ENCODE measurements at regions not wholly inside any gene's neighbourhood (a gene's known extent, or its start where the extent isn't known, plus 50 kb on each side); places are given as distances from the start of the nearest gene placed in this dataset.
A peak's percentile ranks its signal among the peaks of the same experiment; 100 is the strongest.

DNA sequence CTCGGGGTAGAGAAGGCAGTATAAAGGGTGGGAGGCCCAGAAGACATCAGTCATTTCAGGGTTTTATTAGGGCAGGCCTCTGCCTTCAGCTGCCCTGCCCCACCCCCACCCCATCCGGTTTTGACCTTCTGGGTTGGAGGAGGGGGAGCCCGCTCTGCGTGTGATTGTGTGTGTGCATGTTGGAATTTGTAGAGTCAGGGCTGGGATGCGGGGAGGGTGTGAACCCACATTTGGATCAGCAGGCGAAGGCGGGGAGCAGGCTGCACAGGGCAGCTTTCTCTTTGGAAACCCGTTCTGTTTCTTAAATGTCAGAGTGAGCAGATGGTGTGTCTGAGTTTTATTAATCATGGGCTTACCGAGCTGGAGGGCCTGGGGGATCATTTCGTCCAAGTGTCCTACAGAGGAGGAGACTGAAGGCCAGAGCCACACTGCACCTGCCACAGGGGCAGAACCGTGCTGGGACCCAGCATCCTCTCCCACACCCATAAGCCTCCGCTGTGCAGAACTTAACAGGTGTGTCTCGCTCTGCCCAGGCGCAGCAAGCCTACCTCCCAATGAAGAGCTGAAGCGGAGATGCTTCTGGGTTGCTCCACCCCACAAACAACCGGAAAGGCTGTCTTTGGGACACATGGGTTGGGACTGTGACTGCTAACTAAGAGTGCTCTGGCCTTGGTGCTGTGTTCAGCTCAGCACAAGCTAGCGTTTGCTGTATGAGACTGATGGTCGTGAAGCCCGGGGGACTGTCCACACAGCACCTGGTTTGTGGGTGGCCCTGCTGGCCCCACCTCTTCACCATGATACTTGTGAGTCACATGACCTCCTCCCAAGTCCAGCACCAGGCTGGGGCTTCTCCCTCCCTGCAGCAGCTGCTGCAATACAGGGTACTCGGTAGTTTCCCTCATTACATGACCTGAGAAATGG lies 70.9 kb upstream of the GSE1 start:
- no peak for DNase-seq (ENCODE audit: low spot score)

DNA sequence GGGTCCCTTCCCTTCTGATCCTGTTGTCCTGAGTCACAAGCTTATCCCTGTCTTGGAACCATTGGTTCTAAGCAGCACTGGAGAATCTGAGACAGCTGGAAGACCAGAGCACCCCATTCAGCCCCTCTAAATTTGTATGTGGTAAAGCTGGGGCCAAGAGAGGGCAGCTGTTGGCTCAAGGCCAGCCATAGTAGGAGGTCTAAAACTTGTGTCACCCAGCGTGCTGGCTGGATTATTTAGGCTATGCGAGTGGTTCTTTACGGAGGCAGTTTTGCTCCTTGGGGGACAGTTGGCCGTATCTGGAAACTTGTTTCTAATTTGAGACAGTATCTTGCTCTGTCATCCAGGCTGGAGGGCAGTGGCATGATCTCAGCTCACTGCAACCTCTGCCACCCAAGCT lies 69.6 kb upstream of the GSE1 start:
- DNase-seq (ENCODE audit: low spot score): no peak

DNA sequence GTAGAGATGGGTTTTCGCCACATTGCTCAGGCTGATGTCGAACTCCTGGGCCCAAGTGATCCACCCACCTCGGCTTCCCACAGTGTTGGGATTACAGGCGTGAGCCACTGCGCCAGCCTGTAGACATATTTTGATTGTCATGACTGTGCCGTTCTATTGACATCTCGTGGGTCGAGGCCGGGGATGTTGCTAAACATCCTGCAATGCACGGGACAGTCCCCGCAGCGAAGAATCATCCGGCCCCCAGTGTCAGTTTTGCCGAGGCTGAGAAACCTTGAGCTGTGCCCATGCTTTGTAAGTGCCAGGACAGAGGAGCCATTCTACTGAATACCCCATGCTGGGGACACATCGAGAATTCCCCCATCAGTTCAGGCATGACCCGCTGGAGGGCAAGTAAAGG lies 69.1 kb upstream of the GSE1 start:
- no peak for DNase-seq (ENCODE audit: low spot score)

DNA sequence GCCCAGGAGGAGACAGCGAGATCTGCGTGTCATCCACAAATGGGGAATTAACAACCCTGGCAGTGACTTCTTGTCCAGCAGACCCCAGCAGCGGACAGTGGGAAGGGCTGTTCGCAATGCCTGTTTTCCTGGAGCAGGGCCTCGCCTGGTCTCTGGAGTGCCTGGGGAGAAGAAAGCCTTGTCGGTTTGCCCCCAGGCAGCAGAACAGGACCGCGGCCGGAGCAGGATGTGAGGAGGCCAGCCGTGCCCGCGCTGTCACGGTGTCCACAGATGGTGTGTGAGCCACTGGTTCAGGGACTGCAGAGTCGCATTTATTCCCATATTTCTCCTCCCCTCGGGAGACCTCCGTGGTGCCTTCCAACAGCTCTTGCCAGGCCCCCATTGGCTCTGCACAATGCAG lies 68.5 kb upstream of the GSE1 start:
- no peak for DNase-seq (ENCODE audit: low spot score)

DNA sequence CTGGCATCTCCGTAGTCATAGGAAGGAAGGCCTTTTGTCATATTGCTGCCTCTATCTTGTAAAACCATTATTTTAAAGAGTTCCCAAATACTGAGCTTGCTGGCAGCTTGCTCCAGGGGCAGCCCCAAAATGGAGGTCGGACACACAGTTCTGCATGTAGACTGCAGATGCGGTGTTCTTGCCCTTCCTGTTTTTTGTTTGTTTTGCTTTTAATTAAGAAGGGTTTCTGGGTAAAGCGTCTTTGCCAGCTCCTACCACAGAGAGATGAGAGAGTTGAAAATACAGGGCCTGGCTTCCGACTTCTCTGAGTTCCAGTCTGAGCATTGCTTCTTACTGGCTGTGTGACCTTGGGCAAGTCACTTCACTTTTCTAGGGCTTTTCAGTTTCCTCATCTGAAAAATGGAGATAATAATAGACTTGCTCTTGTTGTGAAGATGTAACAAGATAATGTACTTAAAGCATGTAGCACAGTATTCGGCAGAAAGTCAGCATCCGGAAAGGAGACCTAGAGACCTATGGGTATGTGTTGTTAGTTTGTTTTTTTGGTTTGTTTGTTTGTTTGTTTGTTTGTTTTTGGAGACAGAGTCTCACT lies 67.8 kb upstream of the GSE1 start:
- DNase-seq (ENCODE audit: low spot score): no peak

DNA sequence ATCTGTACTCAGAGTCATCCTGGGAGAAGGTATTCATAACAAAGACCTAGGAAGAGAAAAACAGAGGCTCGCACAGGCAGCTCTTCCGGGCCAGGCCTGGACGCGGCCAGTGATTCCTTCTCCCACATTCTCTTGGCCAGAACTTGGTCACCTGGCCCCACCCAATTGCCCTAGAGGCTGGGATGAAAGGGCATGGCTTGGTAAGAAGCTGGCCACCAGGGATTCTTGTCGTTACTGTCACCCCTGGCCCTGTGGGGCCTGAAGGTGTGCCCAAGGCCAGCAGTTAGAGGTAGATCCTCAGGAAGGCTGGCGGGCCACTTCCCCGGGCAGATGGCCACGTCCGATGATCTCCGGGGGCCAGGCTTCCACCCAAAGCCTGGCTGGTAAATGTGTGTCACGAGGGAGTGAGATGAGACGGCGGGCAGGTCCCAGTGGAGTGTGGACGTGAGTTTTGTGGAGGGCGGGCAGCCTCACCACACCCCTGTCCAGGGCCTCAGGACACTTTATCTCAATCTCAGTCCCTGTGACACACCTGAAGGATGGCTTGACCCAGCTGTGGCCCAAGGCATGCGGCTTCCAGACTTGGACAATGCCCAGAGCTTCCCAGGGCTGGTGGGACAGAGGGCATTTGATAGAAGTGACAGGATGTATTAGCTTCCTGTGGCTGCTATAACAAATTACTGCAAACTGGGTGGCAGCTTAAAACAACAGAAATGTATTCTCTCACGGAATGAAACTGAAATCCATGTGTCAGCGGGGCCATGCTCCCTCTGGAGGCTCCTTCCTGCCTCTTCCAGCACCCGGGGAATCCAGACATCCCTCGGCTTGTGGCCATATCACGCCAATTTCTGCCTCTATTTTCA lies 66.3 kb upstream of the GSE1 start:
- no peak for DNase-seq (ENCODE audit: low spot score)

DNA sequence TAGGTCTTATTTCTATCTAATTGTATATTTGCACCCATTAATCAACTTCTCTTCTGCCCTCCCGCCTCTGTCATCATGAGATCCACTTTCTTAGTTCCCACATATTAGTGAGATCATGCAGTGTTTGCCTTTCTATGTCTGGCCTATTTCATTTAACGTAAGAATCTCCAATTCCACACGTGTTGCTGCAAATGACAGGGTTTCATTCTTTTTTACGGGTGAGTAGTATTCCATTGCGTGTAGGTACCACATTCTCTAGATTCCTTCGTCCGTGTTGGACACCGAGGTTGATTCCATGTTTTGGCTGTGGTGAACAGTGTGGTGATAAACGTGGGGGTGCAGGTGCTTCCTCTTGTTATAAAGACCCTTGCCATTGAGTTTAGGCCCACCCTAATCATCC lies 64.7 kb upstream of the GSE1 start:
- no peak for DNase-seq (ENCODE audit: low spot score)

DNA sequence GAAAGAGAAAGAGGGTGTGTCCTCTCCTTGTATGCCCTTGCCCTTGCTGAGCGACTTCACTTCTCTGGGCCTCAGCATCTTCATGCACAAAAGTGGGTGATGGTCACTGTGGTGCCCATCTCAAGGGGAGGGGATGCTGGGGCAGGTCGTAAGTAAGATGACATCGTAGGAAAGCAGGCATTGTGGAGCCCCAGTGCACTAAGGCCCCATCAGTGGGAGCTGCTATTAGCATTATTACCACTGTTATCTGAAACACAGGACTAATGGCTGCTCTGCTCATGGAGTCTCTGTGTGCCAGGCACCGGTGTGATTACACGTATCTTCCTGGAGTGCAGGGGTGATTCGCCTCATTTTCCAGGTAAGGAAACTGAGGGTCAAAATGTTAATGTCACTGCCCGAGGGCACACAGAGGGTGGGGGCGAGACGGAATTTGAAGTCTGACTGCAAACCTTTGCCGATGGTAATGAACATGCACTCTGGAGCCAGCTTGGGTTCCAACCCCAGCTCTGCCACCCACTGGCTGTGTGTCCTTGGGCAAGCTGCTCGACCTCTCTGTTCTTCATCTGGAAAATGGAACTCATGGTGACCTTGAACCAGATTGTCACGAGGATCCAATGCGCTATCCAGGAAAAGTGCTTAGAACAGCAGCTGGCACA lies 63.2 kb upstream of the GSE1 start:
- DNase-seq (ENCODE audit: low spot score): no peak

DNA sequence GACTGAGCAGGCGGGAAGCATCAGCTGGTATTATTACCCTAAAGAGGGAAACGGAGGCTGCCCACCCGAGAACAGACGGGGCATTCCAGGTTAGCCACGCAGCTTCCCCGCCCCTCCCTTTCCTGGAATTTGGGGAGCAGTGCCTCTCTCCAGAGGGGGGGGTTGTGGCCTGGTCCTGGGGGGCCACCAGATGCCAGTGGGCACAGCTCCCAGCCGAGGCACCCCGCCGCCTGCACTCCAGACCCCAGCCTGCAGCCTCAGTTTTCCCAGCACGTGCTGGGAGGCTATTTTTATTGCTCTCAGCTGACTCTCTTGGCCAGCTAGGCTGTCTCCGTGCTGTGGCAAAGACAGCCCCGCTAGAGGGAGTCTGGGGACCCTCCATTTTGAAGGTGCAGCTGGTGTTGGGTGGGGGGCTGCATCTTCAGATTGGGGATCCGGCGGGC lies 62.7 kb upstream of the GSE1 start:
- no peak for DNase-seq (ENCODE audit: low spot score)

DNA sequence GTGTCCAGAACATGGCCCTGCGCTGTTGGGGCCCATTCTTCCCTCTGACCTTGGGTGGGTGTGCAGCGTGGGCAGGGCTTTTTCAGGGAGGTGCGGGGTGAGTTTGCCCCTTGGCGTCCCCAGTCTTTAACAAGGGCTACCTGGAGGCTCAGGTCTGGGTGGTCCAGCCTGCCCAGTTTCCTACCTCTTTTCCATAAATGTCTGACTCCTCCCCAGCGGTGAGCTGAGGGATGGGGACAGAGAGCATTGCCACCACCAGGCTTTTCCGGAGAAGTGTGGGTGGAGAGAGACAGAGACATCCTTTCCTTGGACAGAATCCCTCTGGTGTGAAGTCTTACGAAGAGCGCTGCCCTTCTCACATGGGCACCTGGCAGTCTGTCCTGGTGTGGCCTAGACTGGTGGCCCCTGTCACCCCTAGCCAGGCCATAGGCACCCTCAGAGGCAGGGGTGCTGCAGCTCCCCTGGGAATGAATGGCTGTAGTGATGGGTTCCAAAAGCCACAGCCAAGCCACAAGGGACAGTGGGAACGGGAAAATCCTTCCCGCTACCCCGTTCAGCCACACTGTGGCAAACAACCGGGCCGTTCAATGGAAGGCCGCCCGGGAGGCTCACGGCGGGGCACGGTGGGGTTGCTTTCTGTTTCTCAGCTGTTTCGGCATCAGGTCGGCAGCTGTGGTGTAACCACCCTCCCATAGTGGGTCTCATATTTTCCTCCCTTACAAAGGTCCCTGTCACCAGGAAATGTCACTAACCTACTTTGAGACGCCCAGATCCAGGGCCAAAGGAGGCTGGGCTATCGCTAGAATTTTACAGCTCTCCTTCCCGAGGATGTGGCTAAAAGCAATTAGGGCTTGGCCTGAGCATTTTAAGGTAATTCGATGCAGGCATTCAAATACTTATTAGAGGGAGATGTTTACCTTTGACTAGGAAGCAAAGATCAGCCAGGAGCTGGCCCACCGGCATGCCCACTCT lies 61.9 kb upstream of the GSE1 start:
- DNase-seq (ENCODE audit: low spot score): no peak

DNA sequence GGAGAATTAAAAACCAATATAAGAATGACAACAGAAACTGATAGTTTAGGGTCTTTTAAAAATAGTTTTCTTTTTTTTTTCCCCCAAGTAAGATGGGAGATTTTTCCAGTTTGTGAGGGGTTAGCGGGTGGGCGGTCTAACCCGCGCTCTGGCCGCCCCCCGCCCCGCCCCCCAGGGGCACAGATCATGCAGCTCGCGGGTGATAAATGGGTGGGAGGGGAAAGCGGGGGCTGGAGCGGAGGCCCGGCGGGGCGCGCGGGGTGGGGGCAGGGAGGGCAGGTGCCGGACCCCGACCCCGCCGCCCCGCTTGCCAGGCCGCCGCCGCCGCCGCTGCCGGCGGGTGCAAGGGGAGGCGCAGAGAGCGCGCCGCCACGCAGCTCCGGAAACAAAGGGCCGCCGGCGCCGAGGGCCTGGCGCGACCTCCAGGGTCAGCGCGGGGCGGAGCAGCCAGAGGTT lies 60.1 kb upstream of the GSE1 start:
- DNase-seq (ENCODE audit: low spot score): no peak

DNA sequence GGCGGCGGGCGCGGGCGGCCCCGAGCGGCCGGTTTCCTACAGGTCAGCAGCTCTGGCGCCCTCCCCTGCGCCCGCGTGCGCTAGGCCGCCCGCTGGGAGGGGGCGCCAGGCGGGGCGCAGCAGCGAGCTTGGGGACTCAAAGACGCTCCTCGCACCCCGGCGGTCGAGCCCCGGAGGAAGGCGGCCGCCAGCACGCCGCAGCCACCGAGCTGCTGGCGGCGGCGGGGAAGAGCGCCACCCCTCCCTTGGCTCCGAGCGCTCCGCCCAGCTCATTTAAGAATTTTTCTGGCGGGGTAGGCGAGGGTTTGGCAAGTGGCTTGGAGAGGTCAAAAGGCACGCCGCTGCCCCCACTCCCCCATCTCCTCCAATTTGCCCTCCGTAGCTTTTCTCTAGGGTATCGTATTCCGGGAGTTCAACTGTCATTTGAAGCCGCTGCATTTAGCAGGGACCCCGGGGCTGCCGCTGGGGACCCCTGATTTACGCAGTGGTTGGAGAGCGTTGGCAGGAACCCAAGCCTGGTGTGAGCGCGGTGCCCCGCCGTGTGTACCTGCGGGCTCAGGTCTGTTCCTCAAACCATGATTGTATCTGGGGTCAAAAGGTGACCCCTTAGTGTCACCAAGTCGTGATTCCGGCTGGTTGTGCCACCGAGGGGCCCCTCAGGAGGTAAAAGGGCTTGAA lies 59.5 kb upstream of the GSE1 start:
- peak; percentile 84 for DNase-seq (ENCODE audit: low spot score)

DNA sequence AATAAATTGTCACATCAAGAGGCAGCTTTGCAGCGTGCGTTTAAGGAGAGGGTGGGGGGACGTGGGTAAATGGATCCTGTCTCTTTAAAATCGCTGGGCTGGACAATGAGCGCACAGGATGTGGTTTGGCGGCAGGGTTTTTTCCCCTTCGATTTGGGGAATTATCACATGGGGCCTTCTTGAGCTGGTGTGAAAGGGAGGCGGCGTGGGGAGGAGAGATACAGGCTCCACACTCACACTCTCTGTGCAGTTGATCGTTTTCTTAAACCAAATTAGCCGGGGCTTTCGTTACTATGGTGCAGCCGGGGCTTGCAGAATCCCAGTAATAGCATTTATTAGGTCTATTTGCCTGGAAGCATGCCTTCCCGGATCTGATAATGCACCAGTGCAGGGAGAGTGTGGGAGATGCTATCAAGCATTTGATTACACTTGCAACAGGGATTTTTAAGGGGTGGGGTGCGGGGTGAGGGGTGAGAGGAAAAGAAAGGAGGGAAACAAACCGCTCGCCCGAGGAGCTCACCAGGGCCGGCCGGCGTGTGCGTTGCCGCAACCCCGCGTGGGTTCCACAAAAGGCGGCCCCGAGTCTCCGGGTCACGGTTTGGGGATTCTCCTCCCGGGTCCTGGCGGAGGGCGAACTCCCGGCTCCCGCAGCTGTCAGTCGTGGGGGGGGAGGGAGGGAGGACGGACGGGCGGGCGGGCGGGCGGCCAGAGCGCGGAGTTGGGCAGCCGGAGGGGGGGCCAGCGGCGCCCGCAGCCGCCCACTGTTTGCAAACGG lies 58.8 kb upstream of the GSE1 start:
- peak; percentile 89 for DNase-seq (ENCODE audit: low spot score)

DNA sequence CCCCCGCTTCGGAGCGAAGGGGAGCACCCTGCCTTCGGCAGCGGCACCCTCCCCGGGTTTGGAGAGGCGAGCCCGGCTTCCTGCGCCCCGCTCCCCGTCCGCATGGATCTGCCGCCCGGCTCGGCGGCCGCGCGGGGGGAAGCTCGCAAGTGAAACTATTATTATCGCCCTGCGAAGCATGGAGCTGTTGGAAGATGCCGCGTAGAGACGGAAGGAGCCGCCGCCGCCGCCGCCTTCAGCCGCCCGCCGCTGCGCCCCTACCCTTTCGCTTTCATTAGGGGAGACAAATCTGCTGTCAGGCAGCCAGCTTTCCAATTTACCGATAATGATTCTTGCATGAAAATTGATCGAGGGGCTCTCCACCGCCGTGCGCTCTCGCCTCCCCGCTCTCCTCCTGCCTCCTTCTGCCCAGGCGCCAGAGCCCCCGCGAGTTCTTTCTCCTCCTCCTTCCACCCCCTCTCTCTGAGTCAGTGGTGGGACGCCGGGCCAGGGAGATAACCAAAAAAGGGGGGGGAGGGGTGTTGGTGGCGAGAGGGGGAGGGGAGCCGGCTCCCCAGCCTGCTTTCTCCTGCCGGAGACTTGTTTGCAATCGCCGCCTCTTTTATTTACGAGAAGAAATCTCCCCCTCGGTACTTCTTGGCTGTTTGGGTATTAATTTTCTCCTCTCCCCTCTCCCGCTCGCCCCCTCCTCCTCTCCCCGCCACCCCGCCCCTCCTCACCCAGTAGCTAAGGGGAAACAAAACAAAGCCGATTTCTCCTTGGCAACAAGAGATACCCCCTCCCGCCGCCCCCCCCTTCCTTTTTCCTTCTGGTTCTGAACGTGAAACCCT lies 58.0 kb upstream of the GSE1 start:
- peak; percentile 89 for DNase-seq (ENCODE audit: low spot score)

DNA sequence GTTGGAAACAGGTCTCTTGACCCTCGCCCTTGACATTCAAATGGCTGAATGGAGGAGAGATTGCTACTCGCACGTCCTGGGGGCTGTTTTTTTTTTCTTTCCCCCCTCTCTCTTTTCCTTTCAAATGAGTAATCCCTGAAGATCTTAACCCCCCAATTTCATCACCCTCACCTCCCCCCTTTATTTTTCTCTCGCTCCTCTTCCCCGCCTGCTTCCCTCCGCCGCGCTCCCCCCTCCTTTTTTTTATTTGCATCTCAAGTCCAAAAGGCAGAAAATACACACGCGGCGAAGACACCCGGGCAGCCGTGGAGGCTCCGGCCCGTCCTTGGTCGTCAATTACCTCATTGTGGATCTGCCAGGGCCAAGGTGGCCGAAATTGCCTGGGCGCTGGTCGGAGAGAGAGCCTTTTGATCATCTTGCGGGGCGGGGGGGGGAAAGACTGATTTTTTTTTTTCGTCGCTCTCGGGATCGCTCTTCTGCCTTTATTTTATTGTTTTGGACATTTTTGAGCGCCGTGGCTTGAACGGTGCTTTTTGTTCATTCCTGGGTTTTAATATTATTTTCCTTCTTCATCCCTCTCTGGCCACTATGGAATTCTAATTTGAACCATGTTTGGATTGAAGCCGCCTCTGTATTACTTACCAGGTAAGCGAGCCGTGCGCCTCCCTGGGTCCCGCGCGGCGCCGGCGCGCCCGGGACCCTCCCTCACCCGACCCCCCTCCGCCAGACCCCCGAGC lies 57.2 kb upstream of the GSE1 start:
- DNase-seq (ENCODE audit: low spot score): peak; percentile 70

DNA sequence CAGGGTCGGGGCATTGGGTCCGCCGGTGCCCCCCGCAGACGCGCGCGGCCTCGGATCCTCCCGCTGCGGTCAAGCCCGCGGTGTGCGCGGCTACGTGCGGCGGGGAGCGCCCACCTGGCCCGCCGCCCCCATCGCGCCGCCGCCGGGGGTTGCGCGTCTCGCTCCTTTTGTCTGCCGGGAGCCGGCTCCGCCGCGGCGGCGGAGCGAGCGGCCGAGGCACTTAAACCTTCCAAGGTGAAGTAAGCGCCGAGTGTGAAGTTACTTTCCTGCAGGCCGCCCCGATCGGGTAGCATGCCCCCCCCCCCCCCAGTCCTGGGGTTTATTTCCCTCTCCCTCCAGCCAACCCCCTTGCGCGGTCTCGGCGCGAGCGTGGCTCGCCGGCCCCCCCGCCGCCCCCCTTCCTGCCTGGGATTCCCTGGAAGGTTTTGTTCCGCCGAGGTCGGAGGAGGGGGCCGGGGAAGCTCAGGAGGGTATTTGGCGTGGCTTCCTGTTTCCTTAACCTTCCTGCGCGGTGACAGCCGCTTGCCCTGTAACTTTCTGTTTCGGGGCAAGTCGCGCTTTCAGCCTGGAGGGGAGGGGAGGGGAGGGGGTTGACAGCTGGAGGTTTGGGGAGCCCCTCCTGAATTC lies 56.6 kb upstream of the GSE1 start:
- DNase-seq (ENCODE audit: low spot score): peak; percentile 77

Measured in GM03348 (cell line).